IMR-90 (cell line): ENCODE measurements at regions not wholly inside any gene's neighbourhood (a gene's known extent, or its start where the extent isn't known, plus 50 kb on each side); places are given as distances from the start of the nearest gene placed in this dataset.

Experiments used
- ATAC-seq: fragments of 200-7000 bp; cut with Tn5 transposase; 2 replicates; pipeline ENCODE4 v1.9.1; 2020; ENCODE audit warnings: low read depth, mild to moderate bottlenecking, moderate library complexity
- BruUV-seq: library from RNA; stranded (reverse); fragments of 400-500 nt; replicated peaks from 2 replicates; lab custom pipeline; 2021; lab: Mats Ljungman, UMichigan
- CTCF ChIA-PET: fragments of 300-600 bp; formaldehyde crosslinking; extraction: SDS; loops from one replicate; lab custom pipeline; 2021; ENCODE audit warnings: antibody characterized with exemption; lab: Yijun Ruan, JAX
- POLR2A ChIA-PET: fragments of 300-600 bp; sonication (Branson Sonifier 250); formaldehyde crosslinking; loops from one replicate; lab custom pipeline; 2022; ENCODE audit warnings: antibody characterized with exemption; ENCODE audit not compliant: unreplicated experiment; lab: Charles Lee
- DNase-seq: peaks from one replicate; pipeline ENCODE4 v3.0.0; 2013
- H2AFZ ChIP-seq: replicated peaks from 2 replicates; pipeline ENCODE3; 2013; ENCODE audit warnings: low read length, mild to moderate bottlenecking; ENCODE audit not compliant: poor library complexity
- H2AK5ac ChIP-seq: 2 replicates; pipeline ENCODE4 v1.6.1; 2013; ENCODE audit warnings: low read depth, low read length, inconsistent platforms
- H2AK9ac ChIP-seq: replicated peaks from 2 replicates; pipeline ENCODE3; 2013; ENCODE audit warnings: mild to moderate bottlenecking, low read depth, low read length, moderate library complexity; ENCODE audit not compliant: poor library complexity
- H2BK120ac ChIP-seq: 2 replicates; pipeline ENCODE4 v1.6.1; 2013; ENCODE audit warnings: low read depth, low read length, inconsistent platforms
- H2BK15ac ChIP-seq: 3 replicates; pipeline ENCODE4 v1.6.1; 2013; ENCODE audit warnings: low read depth, low read length, inconsistent platforms
- H2BK20ac ChIP-seq: 2 replicates; pipeline ENCODE4 v1.6.1; 2013; ENCODE audit warnings: low read depth, mild to moderate bottlenecking, inconsistent platforms, low read length, moderate library complexity
- H2BK5ac ChIP-seq: 2 replicates; pipeline ENCODE4 v1.6.1; 2013; ENCODE audit warnings: mild to moderate bottlenecking, low read depth, low read length, inconsistent platforms; ENCODE audit not compliant: poor library complexity, severe bottlenecking
- H3K14ac ChIP-seq: replicated peaks from 2 replicates; pipeline ENCODE4 v1.6.1; 2013; ENCODE audit warnings: low read depth, low read length, inconsistent platforms
- H3K18ac ChIP-seq: 2 replicates; pipeline ENCODE4 v1.6.1; 2013; ENCODE audit warnings: low read depth, low read length, control low read depth
- H3K23ac ChIP-seq: 2 replicates; pipeline ENCODE4 v1.6.1; 2013; ENCODE audit warnings: low read depth, low read length, inconsistent platforms
- H3K27ac ChIP-seq: 2 replicates; pipeline ENCODE4 v1.5.1; 2013; ENCODE audit warnings: mild to moderate bottlenecking, control low read depth, low read length; ENCODE audit not compliant: insufficient read depth
- H3K27me3 ChIP-seq: 2 replicates; pipeline ENCODE4 v1.6.1; 2013; ENCODE audit warnings: low read length; ENCODE audit not compliant: control insufficient read depth, insufficient read depth
- H3K36me3 ChIP-seq: 2 replicates; pipeline ENCODE4 v1.6.1; 2013; ENCODE audit warnings: low read length, mixed read lengths; ENCODE audit not compliant: control insufficient read depth, insufficient read depth
- H3K4ac ChIP-seq: 2 replicates; pipeline ENCODE4 v1.6.1; 2013; ENCODE audit warnings: low read depth, low read length, inconsistent platforms
- H3K4me1 ChIP-seq: 2 replicates; pipeline ENCODE4 v1.6.1; 2013; ENCODE audit warnings: low read length, mixed read lengths; ENCODE audit not compliant: control insufficient read depth, insufficient read depth
- H3K4me2 ChIP-seq: 2 replicates; pipeline ENCODE4 v1.6.1; 2013; ENCODE audit warnings: low read depth, mild to moderate bottlenecking, control low read depth, low read length, moderate library complexity
- H3K4me3 ChIP-seq: 2 replicates; pipeline ENCODE4 v1.5.1; 2013; ENCODE audit warnings: low read depth, mild to moderate bottlenecking, control low read depth, low read length, moderate library complexity; ENCODE audit not compliant: insufficient read depth
- H3K56ac ChIP-seq: 2 replicates; pipeline ENCODE4 v1.6.1; 2013; ENCODE audit warnings: low read length, inconsistent platforms; ENCODE audit not compliant: insufficient read depth; ENCODE audit errors: extremely low read depth
- H3K79me1 ChIP-seq, 2 experiments: 2 replicates each; pipeline ENCODE4 v1.6.1; 2013; ENCODE audit warnings: low read length in 2 of 2, inconsistent platforms in 1 of 2, low read depth in 1 of 2
- H3K9ac ChIP-seq: 2 replicates; pipeline ENCODE4 v1.6.1; 2013; ENCODE audit warnings: low read depth, low read length, control low read depth
- H3K9me1 ChIP-seq: 2 replicates; pipeline ENCODE4 v1.6.1; 2013; ENCODE audit warnings: low read length, inconsistent platforms; ENCODE audit not compliant: insufficient read depth
- H3K9me3 ChIP-seq: 2 replicates; pipeline ENCODE4 v1.6.1; 2013; ENCODE audit warnings: low read length; ENCODE audit not compliant: control insufficient read depth, insufficient read depth
- H4K20me1 ChIP-seq: 2 replicates; pipeline ENCODE4 v1.6.1; 2013; ENCODE audit warnings: low read length, inconsistent platforms; ENCODE audit not compliant: insufficient read depth
- H4K5ac ChIP-seq: 2 replicates; pipeline ENCODE4 v1.6.1; 2013; ENCODE audit warnings: mild to moderate bottlenecking, low read depth, low read length, control low read depth
- H4K8ac ChIP-seq, 2 experiments: 2 replicates each; pipeline ENCODE4 v1.6.1; 2013; ENCODE audit warnings: low read depth in 2 of 2, low read length in 2 of 2, control low read depth in 1 of 2, inconsistent platforms in 1 of 2
- H4K91ac ChIP-seq: 2 replicates; pipeline ENCODE4 v1.6.1; 2013; ENCODE audit warnings: low read depth, low read length, inconsistent platforms; ENCODE audit not compliant: insufficient read depth
- BHLHE40 ChIP-seq: fragments of 150-350 bp; IDR thresholded peaks from 2 replicates; pipeline ENCODE4 v1.6.1; 2016; ENCODE audit warnings: mild to moderate bottlenecking, low read depth, low read length
- CEBPB ChIP-seq: IDR thresholded peaks from 2 replicates; pipeline ENCODE4 v1.6.1; 2012; ENCODE audit warnings: low read depth, low read length, improper control_type of control experiment
- CHD1 ChIP-seq: IDR thresholded peaks from 2 replicates; pipeline ENCODE4 v1.6.1; 2012; ENCODE audit warnings: low read depth, low read length, improper control_type of control experiment
- FOS ChIP-seq: fragments of 150-350 bp; IDR thresholded peaks from 2 replicates; pipeline ENCODE4 v1.6.1; 2016; ENCODE audit warnings: low read depth, low read length
- MAFK ChIP-seq: IDR thresholded peaks from 2 replicates; pipeline ENCODE4 v1.6.1; 2012; ENCODE audit warnings: low read depth, low read length, improper control_type of control experiment
- MAZ ChIP-seq: IDR thresholded peaks from 2 replicates; pipeline ENCODE4 v1.6.1; 2012; ENCODE audit warnings: low read depth, mild to moderate bottlenecking, low read length, improper control_type of control experiment, moderate library complexity, borderline replicate concordance
- MXI1 ChIP-seq: IDR thresholded peaks from 2 replicates; pipeline ENCODE4 v1.6.1; 2012; ENCODE audit warnings: low read depth, mild to moderate bottlenecking, low read length, moderate library complexity, borderline replicate concordance
- NFE2L2 ChIP-seq: fragments of 150-350 bp; IDR thresholded peaks from 2 replicates; pipeline ENCODE4 v1.6.1; 2016; ENCODE audit warnings: low read depth, mild to moderate bottlenecking, low read length
- POLR2A ChIP-seq: IDR thresholded peaks from 2 replicates; pipeline ENCODE4 v1.6.1; 2012; ENCODE audit warnings: mild to moderate bottlenecking, low read depth, low read length
- RAD21 ChIP-seq: IDR thresholded peaks from 2 replicates; pipeline ENCODE4 v1.6.1; 2012; ENCODE audit warnings: low read length, improper control_type of control experiment
- RCOR1 ChIP-seq: IDR thresholded peaks from 2 replicates; pipeline ENCODE4 v1.6.1; 2012; ENCODE audit warnings: mild to moderate bottlenecking, low read length, improper control_type of control experiment; ENCODE audit not compliant: insufficient replicate concordance
- RFX5 ChIP-seq: IDR thresholded peaks from 2 replicates; pipeline ENCODE4 v1.8.0; 2012; ENCODE audit warnings: low read depth, mild to moderate bottlenecking, low read length, moderate library complexity
- SMC3 ChIP-seq: fragments of 150-350 bp; IDR thresholded peaks from 2 replicates; pipeline ENCODE4 v1.6.1; 2016; ENCODE audit warnings: low read depth, mild to moderate bottlenecking, antibody characterized with exemption, low read length, moderate library complexity
- whole genome bisulfite sequencing, 2 experiments: methylation state at CpG; one replicate each; pipeline versions ENCODE4 v1.1.5 to v1.1.7; 2013; ENCODE audit warnings: missing lambda C conversion rate in 2 of 2; ENCODE audit not compliant: insufficient read length in 1 of 2; ENCODE audit errors: extremely low coverage in 2 of 2; 5-methylcytosine and 5-hydroxymethylcytosine counted together
- dilution Hi-C: fragments of 300-500 bp; cut with HindIII; formaldehyde crosslinking; loops from one replicate; pipeline ENCODE4 v1.14.3; 2018; ENCODE audit warnings: low sequenced_read_pairs; ENCODE audit not compliant: unreplicated experiment
- in situ Hi-C: fragments of 300-500 bp; cut with MboI; formaldehyde crosslinking; loops from 3 replicates; pipeline ENCODE4 v1.14.3; 2019; ENCODE audit warnings: low sequenced_read_pairs, inconsistent platforms, mixed read lengths
- intact Hi-C: fragments of 100-400 bp; cut with micrococcal nuclease; formaldehyde crosslinking; loops from 2 replicates; pipeline ENCODE4 v1.10.0; 2022
- TF ChIP-seq, protein P1 (sequence below): conservative IDR thresholded peaks from 2 replicates; pipeline ENCODE4 v1.5.1; 2012; ENCODE audit warnings: mild to moderate bottlenecking, low read depth, low read length, improper control_type of control experiment
- TF ChIP-seq, protein P2 (sequence below): fragments of 150-350 bp; IDR thresholded peaks from 2 replicates; pipeline ENCODE4 v1.6.1; 2017; ENCODE audit warnings: mild to moderate bottlenecking, antibody characterized with exemption, low read length, low read depth
- TF ChIP-seq, protein P3 (sequence below): fragments of 150-350 bp; IDR thresholded peaks from 2 replicates; pipeline ENCODE4 v1.6.1; 2016; ENCODE audit warnings: low read depth, mild to moderate bottlenecking, low read length, moderate library complexity, borderline replicate concordance

DNA sequence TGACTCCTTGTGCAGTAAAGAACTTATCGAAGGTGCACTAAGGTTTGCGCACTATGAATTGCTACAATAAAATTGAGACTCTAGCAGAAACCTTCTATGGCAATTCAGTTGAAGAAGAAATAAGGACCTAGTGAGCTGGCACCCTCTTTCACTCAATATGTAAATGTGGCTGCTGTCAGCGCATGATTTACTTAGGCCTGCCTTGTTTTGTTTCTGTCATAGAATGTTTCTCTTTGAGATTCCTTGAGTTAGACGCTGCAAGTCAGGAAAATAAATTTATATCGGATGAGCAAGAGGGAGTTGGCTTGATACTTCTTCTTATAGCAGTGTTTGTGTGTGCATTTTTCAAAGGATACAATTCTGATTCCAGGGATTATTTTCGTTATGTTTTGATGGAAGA, 322.1 kb downstream of the BLID start:
- no peaks in the 10 kb centered on the region for H3K9me1 ChIP-seq
- H3K14ac ChIP-seq: no peak overlapping the region
- H3K79me1 ChIP-seq: no peaks in the 10 kb centered on the region
- no peak overlapping the region for H3K4ac ChIP-seq
- no peak overlapping the region for H3K9ac ChIP-seq
- dilution Hi-C loops: no loop called here
- no peak overlapping the region for H2BK20ac ChIP-seq
- no peak overlapping the region for H3K23ac ChIP-seq
- H3K27me3 ChIP-seq: no peaks in the 10 kb centered on the region
- ChIA-PET CTCF (interaction anchor here (0.7 kb wide), 1 partner anchor 14 kb away, joined by 3 read pairs; no protein-coding TSS in a partner anchor), POLR2A (no interaction called here)
- no TSS peak for BruUV-seq
- no peak overlapping the region for H2BK5ac ChIP-seq
- H4K20me1 ChIP-seq: no peaks in the 10 kb centered on the region
- H2AK9ac ChIP-seq: no peak overlapping the region
- H3K56ac ChIP-seq: no peak overlapping the region
- no peaks in the 10 kb centered on the region for H3K4me1 ChIP-seq
- TF ChIP-seq SMC3: no peak
- TF ChIP-seq, protein P1, sequence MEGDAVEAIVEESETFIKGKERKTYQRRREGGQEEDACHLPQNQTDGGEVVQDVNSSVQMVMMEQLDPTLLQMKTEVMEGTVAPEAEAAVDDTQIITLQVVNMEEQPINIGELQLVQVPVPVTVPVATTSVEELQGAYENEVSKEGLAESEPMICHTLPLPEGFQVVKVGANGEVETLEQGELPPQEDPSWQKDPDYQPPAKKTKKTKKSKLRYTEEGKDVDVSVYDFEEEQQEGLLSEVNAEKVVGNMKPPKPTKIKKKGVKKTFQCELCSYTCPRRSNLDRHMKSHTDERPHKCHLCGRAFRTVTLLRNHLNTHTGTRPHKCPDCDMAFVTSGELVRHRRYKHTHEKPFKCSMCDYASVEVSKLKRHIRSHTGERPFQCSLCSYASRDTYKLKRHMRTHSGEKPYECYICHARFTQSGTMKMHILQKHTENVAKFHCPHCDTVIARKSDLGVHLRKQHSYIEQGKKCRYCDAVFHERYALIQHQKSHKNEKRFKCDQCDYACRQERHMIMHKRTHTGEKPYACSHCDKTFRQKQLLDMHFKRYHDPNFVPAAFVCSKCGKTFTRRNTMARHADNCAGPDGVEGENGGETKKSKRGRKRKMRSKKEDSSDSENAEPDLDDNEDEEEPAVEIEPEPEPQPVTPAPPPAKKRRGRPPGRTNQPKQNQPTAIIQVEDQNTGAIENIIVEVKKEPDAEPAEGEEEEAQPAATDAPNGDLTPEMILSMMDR: no peak
- TF ChIP-seq, protein P2, sequence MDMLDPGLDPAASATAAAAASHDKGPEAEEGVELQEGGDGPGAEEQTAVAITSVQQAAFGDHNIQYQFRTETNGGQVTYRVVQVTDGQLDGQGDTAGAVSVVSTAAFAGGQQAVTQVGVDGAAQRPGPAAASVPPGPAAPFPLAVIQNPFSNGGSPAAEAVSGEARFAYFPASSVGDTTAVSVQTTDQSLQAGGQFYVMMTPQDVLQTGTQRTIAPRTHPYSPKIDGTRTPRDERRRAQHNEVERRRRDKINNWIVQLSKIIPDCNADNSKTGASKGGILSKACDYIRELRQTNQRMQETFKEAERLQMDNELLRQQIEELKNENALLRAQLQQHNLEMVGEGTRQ: no peak
- no peak for TF ChIP-seq NFE2L2
- TF ChIP-seq MAZ: no peak
- TF ChIP-seq RCOR1: no peak
- TF ChIP-seq CHD1: no peak
- no peak for TF ChIP-seq FOS
- no peak for TF ChIP-seq MAFK
- no peak for TF ChIP-seq RAD21
- no peak for TF ChIP-seq BHLHE40
- no peak for TF ChIP-seq POLR2A
- no peak for TF ChIP-seq MXI1
- TF ChIP-seq, protein P3, sequence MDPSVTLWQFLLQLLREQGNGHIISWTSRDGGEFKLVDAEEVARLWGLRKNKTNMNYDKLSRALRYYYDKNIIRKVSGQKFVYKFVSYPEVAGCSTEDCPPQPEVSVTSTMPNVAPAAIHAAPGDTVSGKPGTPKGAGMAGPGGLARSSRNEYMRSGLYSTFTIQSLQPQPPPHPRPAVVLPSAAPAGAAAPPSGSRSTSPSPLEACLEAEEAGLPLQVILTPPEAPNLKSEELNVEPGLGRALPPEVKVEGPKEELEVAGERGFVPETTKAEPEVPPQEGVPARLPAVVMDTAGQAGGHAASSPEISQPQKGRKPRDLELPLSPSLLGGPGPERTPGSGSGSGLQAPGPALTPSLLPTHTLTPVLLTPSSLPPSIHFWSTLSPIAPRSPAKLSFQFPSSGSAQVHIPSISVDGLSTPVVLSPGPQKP: no peak
- no peak for TF ChIP-seq RFX5
- no peak for TF ChIP-seq CEBPB
- H3K4me2 ChIP-seq: no peak overlapping the region
- no peak overlapping the region for H4K5ac ChIP-seq
- H2AFZ ChIP-seq: no peak overlapping the region
- H4K8ac ChIP-seq: no peak overlapping the region
- no peaks in the 10 kb centered on the region for H3K36me3 ChIP-seq
- H3K18ac ChIP-seq: no peak overlapping the region
- DNase-seq (no peak), ATAC-seq (no peak)
- H3K4me3 ChIP-seq: no peak overlapping the region
- in situ Hi-C loops: no loop called here
- H3K9me3 ChIP-seq: no peaks in the 10 kb centered on the region
- H2BK15ac ChIP-seq: no peak overlapping the region
- no peak overlapping the region for H3K27ac ChIP-seq
- no peak overlapping the region for H2AK5ac ChIP-seq
- H2BK120ac ChIP-seq: no peak overlapping the region
- intact Hi-C loops: no loop called here
- 81% methylated on average over 4 of the region's 6 CpGs; no CpG with 5 or more reads in 1 of the 2 experiments for WGBS, 2 experiments
- H4K91ac ChIP-seq: no peak overlapping the region
